Glomerular visceral epithelial cell (primary cell): ENCODE measurements at regions not wholly inside any gene's neighbourhood (a gene's known extent, or its start where the extent isn't known, plus 50 kb on each side); places are given as distances from the start of the nearest gene placed in this dataset.

Experiments used
- DNase-seq: peaks from one replicate; pipeline ENCODE4 v3.0.0-alpha.2; 2016; ENCODE audit errors: extremely low spot score

GRCh38 chr1:193629875-193630274, 443.5 kb upstream of the B3GALT2 start:
- DNase-seq: peak; percentile 8

GRCh38 chr1:193626695-193627094, 440.3 kb upstream of the B3GALT2 start:
- DNase-seq: no peak

GRCh38 chr1:193625255-193625654, 438.8 kb upstream of the B3GALT2 start:
- DNase-seq: no peak

GRCh38 chr1:193619911-193620310, 433.5 kb upstream of the B3GALT2 start:
- DNase-seq: no peak

GRCh38 chr1:193614817-193615216, 428.4 kb upstream of the B3GALT2 start:
- peak; percentile 47 for DNase-seq

GRCh38 chr1:193614275-193614674, 427.9 kb upstream of the B3GALT2 start:
- DNase-seq: no peak

- DNase-seq: no peak
These were observed 426.6 kb upstream of the B3GALT2 start for GRCh38 chr1:193613041-193613440.

GRCh38 chr1:193609592-193609991, 423.2 kb upstream of the B3GALT2 start:
- DNase-seq: no peak

GRCh38 chr1:193607787-193608186, 421.4 kb upstream of the B3GALT2 start:
- DNase-seq: no peak

- no peak for DNase-seq
These were observed 419.6 kb upstream of the B3GALT2 start for GRCh38 chr1:193606035-193606434.

GRCh38 chr1:193602705-193603104, 416.3 kb upstream of the B3GALT2 start:
- DNase-seq: no peak

GRCh38 chr1:193593147-193593885, 406.9 kb upstream of the B3GALT2 start:
- DNase-seq: no peak

- no peak for DNase-seq
These were observed 405.9 kb upstream of the B3GALT2 start for GRCh38 chr1:193592317-193592716.

- no peak for DNase-seq
These were observed 403.7 kb upstream of the B3GALT2 start for GRCh38 chr1:193590102-193590501.

- no peak for DNase-seq
These were observed 403.2 kb upstream of the B3GALT2 start for GRCh38 chr1:193589597-193590040.

GRCh38 chr1:193588311-193589082, 402.1 kb upstream of the B3GALT2 start:
- no peak for DNase-seq

- no peak for DNase-seq
These were observed 398.4 kb upstream of the B3GALT2 start for GRCh38 chr1:193584731-193585239.

- no peak for DNase-seq
These were observed 394.9 kb upstream of the B3GALT2 start for GRCh38 chr1:193581341-193581740.

- DNase-seq: no peak
These were observed 394.0 kb upstream of the B3GALT2 start for GRCh38 chr1:193580419-193580818.

GRCh38 chr1:193579323-193579722, 392.9 kb upstream of the B3GALT2 start:
- DNase-seq: no peak

GRCh38 chr1:193574913-193575312, 388.5 kb upstream of the B3GALT2 start:
- no peak for DNase-seq

- DNase-seq: no peak
These were observed 383.5 kb upstream of the B3GALT2 start for GRCh38 chr1:193569983-193570269.
